HG03095 (cell line): ENCODE measurements at regions not wholly inside any gene's neighbourhood (a gene's known extent, or its start where the extent isn't known, plus 50 kb on each side); places are given as distances from the start of the nearest gene placed in this dataset.
A peak's percentile ranks its signal among the peaks of the same experiment; 100 is the strongest.
"Not testable (repeated sequence)": the region's sequence is repeated elsewhere in the genome, so short reads cannot be mapped to it uniquely, and the experiment has no call there.

ENCODE experiments used
- ATAC-seq: cut with Tn5 transposase; IDR thresholded peaks from one replicate; pipeline ENCODE4 v1.9.1; 2021; ENCODE audit warnings: moderate library complexity; ENCODE audit not compliant: unreplicated experiment

- ATAC-seq: not testable (repeated sequence)
Measured at GRCh38 chrX:115840729-115841409, 279.9 kb downstream of the PLS3 start.

- not testable (repeated sequence) for ATAC-seq
Measured at GRCh38 chrX:115850986-115851385, 290.0 kb downstream of the PLS3 start.

GRCh38 chrX:115853260-115853659 is 292.3 kb downstream of the PLS3 start:
- not testable (repeated sequence) for ATAC-seq

- not testable (repeated sequence) for ATAC-seq
Measured at GRCh38 chrX:115881170-115881569, 289.4 kb upstream of the AGTR2 start.

GRCh38 chrX:115884121-115884520 is 286.4 kb upstream of the AGTR2 start:
- ATAC-seq: not testable (repeated sequence)

- ATAC-seq: not testable (repeated sequence)
Measured at GRCh38 chrX:115888041-115888440, 282.5 kb upstream of the AGTR2 start.

GRCh38 chrX:115888519-115888918 is 282.0 kb upstream of the AGTR2 start:
- ATAC-seq: not testable (repeated sequence)

GRCh38 chrX:115889121-115889890 is 281.2 kb upstream of the AGTR2 start:
- ATAC-seq: no peak

GRCh38 chrX:115892056-115892708 is 278.4 kb upstream of the AGTR2 start:
- ATAC-seq: no peak

- ATAC-seq: peak; percentile 44
Measured at GRCh38 chrX:115892787-115893671, 277.5 kb upstream of the AGTR2 start.

- ATAC-seq: peak; percentile 34
Measured at GRCh38 chrX:115894087-115894486, 276.5 kb upstream of the AGTR2 start.

GRCh38 chrX:115895678-115896329 is 274.7 kb upstream of the AGTR2 start:
- ATAC-seq: no peak

GRCh38 chrX:115896362-115896761 is 274.2 kb upstream of the AGTR2 start:
- no peak for ATAC-seq

- no peak for ATAC-seq
Measured at GRCh38 chrX:115897956-115898355, 272.6 kb upstream of the AGTR2 start.

GRCh38 chrX:115898382-115899001 is 272.1 kb upstream of the AGTR2 start:
- peak; percentile 78 for ATAC-seq

- no peak for ATAC-seq
Measured at GRCh38 chrX:115900425-115900824, 270.1 kb upstream of the AGTR2 start.

- ATAC-seq: no peak
Measured at GRCh38 chrX:115901241-115901640, 269.3 kb upstream of the AGTR2 start.

GRCh38 chrX:115902995-115903394 is 267.5 kb upstream of the AGTR2 start:
- ATAC-seq: no peak

GRCh38 chrX:115906276-115906675 is 264.3 kb upstream of the AGTR2 start:
- ATAC-seq: no peak

GRCh38 chrX:115906881-115907280 is 263.7 kb upstream of the AGTR2 start:
- no peak for ATAC-seq
